DND-41 (cell line): ENCODE measurements at regions not wholly inside any gene's neighbourhood (a gene's known extent, or its start where the extent isn't known, plus 50 kb on each side); places are given as distances from the start of the nearest gene placed in this dataset.

Source experiments
- EZH2 ChIP-seq: IDR thresholded peaks from 3 replicates; pipeline ENCODE4 v1.6.1; 2012; ENCODE audit warnings: borderline replicate concordance, low read depth, mild to moderate bottlenecking, moderate library complexity, low read length, inconsistent platforms; ENCODE audit not compliant: severe bottlenecking
- TF ChIP-seq, protein P1 (sequence below): IDR thresholded peaks from 2 replicates; pipeline ENCODE4 v1.5.1; 2012; ENCODE audit warnings: borderline replicate concordance, low read length, moderate library complexity, mild to moderate bottlenecking; ENCODE audit not compliant: poor library complexity, severe bottlenecking; ENCODE audit errors: extremely low read depth

DNA sequence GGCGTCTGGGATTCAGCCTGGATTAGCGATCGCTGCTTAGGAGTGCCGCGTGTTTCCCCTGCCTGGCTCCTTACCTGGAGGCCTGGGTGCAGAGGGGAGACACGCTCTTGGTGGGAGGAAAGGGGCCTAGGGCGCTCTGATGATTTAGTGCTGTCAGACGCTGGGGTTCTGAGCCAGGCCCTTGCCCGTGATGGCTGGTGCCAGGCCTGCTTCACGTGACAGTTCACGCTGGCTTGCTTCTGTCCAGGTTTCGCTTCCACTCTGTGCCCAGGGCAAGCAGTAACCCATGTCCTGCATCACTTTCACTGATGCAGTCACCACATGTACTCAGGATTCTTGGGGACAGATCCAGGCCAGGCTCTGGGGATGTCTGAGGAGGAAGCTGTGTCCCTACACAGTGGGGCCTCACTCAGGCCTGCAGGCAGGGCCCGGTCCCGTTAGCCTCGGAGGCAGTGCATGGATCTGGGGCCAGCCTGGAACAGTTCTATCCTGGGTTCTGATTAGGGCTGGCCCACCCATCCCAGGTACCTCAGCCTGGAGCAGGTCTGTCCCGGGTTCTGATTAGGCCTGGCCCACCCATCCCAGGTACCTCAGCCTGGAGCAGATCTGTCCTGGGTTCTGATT, 1220.9 kb downstream of the BRD1 start:
- no peak for TF ChIP-seq EZH2
- TF ChIP-seq, protein P1, sequence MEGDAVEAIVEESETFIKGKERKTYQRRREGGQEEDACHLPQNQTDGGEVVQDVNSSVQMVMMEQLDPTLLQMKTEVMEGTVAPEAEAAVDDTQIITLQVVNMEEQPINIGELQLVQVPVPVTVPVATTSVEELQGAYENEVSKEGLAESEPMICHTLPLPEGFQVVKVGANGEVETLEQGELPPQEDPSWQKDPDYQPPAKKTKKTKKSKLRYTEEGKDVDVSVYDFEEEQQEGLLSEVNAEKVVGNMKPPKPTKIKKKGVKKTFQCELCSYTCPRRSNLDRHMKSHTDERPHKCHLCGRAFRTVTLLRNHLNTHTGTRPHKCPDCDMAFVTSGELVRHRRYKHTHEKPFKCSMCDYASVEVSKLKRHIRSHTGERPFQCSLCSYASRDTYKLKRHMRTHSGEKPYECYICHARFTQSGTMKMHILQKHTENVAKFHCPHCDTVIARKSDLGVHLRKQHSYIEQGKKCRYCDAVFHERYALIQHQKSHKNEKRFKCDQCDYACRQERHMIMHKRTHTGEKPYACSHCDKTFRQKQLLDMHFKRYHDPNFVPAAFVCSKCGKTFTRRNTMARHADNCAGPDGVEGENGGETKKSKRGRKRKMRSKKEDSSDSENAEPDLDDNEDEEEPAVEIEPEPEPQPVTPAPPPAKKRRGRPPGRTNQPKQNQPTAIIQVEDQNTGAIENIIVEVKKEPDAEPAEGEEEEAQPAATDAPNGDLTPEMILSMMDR, result no peak
